ENCODE measurements at regions not wholly inside any gene's neighbourhood (a gene's known extent, or its start where the extent isn't known, plus 50 kb on each side); places are given as distances from the start of the nearest gene placed in this dataset.
A peak's percentile ranks its signal among the peaks of the same experiment; 100 is the strongest.

DNA sequence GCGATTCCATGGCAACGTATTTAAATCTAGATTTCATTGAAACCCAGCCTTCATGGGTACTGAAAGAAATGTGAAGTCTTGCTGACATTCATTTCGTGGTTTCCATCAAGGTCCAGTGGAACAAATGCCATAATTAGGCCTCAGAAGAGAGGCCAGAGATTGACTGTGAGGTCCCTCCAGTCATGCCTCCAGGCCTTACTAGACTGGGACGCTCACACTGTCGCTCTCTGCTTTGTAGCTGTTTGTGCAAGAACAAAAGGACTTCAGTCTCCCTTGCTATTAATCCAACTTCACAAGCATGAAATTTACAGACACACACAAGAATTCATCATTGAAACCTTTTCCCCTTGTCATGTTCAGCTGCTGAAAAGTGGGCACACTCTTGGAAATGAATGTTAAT is 180.4 kb upstream of the FOXD3 start:
- ChIA-PET POLR2A (no interaction called here), CTCF (interaction anchor here (1.3 kb wide), 1 partner anchor 9 kb away, joined by 4 read pairs; no protein-coding TSS in a partner anchor)
- H3K9me3 Mint-ChIP-seq = no peaks in the 10 kb centered on the region
- H3K27ac Mint-ChIP-seq = no peak overlapping the region
- intact Hi-C loops (cut with micrococcal nuclease) = no loop called here
- no peaks in the 10 kb centered on the region for H3K4me1 Mint-ChIP-seq (ENCODE audit: low read depth)
- no peak for DNase-seq
- no peaks in the 10 kb centered on the region for H3K36me3 Mint-ChIP-seq
- peaks cover 4% of the 10 kb centered on the region for H3K27me3 Mint-ChIP-seq
- H3K4me3 Mint-ChIP-seq = no peak overlapping the region

DNA sequence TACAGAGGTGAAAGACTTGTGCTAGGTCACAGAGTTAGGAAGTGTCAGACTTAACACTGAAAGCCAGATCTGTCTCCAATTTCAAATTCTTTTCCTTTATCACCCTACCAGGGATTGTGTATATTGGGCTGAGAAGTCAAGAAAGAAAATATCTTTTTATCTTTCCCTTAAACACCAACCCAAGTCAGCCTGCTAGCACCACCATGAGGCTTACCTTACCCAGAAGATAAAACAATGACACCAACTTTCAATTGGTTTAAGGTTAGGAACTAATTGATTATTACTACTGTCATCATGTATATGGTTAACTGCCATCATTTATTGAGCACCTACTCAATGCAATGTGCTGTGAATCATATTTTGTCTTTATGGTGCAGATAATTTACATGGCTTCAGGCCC is 178.9 kb upstream of the FOXD3 start:
- peaks cover 2% of the 10 kb centered on the region for H3K27me3 Mint-ChIP-seq
- intact Hi-C loops (cut with micrococcal nuclease) = no loop called here
- no peaks in the 10 kb centered on the region for H3K9me3 Mint-ChIP-seq
- no peak for DNase-seq
- no peak overlapping the region for H3K4me3 Mint-ChIP-seq
- H3K4me1 Mint-ChIP-seq (ENCODE audit: low read depth) = no peaks in the 10 kb centered on the region
- POLR2A ChIA-PET = no interaction called here
- H3K27ac Mint-ChIP-seq = no peak overlapping the region
- no peaks in the 10 kb centered on the region for H3K36me3 Mint-ChIP-seq
- CTCF ChIA-PET = no interaction called here

DNA sequence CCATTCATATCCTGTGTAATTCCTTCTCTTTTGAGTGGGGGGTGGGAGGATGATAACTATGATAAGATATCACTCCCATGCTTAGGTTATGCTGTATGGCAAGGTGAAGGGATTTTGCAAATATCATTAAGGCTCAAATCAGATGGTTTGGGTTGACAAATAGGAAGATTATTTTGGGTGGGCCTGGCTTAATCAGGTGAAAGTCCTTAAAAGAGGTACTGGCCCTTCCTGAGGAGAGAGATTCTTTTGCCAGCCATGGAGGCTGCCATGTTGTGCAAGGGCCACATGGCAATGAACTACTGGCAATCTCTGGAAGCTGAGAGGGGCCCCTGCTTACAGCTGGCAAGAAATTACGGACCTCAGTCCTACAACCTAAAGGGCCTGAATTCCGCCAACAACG is 174.6 kb upstream of the FOXD3 start:
- POLR2A ChIA-PET = no interaction called here

DNA sequence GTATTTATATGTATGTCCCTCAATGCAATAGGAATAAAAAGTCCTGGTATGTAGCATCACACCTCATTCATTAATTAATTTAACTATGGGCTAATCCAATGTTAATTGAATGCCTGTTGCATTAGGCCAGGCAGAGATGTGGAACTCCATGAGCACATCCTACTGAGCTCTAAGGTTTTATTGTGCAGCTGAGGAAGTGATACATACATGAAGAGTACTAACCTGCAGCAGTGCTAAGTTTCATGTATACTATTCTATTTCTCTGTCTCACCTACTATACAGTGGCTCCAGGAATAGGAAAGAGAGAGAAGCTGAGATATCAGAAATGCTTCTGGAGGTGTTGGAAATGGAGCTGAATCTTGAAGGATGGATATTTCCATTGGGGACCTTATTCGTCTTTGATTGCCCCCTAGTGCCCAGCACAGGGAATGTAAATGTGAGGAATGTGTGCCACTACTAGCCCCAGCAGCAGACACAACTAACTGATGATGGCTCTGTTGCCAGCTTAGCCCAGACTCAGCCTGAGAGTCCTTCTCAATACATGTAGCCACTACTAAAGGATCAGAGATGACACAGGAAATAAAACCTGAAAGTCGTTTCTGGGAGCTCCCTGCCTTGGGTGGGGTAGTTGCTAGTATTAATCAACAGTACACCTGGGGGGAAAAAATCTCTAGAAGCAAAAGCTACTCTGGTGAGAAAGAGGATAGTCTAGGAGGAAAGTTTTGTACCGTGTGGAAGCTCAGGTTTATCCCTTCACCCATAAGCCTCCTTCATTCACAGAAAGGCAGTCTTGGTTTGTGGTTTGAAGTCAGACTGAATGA is 173.3 kb upstream of the FOXD3 start:
- Mint-ChIP-seq H3K4me1 (ENCODE audit: low read depth) (no peaks in the 10 kb centered on the region), H3K4me3 (no peak overlapping the region), H3K9me3 (no peaks in the 10 kb centered on the region), H3K27me3 (peaks cover 9% of the 10 kb centered on the region), H3K36me3 (no peaks in the 10 kb centered on the region), H3K27ac (no peak overlapping the region)
- peak; percentile 18 for DNase-seq
- intact Hi-C loops (cut with micrococcal nuclease) = loop anchor here (2.0 kb wide), 1 partner anchor 184 kb away; no protein-coding TSS in a partner anchor
- POLR2A ChIA-PET = no interaction called here
- CTCF ChIA-PET = interaction anchor here (0.6 to 1.9 kb wide), 7 partner anchors 8 to 308 kb away, joined by 3 to 10 read pairs (median 4); no protein-coding TSS in a partner anchor

More for the DNA sequence above, 174.6 kb upstream of the FOXD3 start:
- Mint-ChIP-seq H3K27ac (no peak overlapping the region), H3K9me3 (no peaks in the 10 kb centered on the region), H3K4me1 (ENCODE audit: low read depth) (no peaks in the 10 kb centered on the region), H3K36me3 (no peaks in the 10 kb centered on the region), H3K27me3 (peaks cover 9% of the 10 kb centered on the region), H3K4me3 (no peak overlapping the region)
- CTCF ChIA-PET = no interaction called here
- DNase-seq = no peak
- intact Hi-C loops (cut with micrococcal nuclease) = loop anchor here (2.0 kb wide), 1 partner anchor 183 kb away; no protein-coding TSS in a partner anchor

DNA sequence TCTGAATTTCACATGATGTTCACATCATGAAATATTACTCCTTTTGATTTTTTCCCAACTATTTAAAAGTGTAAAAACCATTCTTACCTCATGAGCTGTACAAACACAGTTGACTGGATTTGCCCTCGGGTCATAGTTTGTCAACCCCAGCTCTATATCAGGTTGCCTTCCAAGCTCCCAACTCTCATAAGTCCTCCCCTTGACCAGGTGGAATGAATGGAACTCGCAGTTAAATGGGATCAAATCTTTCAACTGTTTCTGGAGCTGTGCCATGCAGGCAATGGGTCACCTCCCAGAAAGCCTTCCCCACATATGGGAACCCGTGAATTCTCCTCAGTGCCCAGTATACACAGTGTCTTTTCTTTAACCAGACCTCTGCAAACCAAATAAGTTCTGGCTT is 169.8 kb upstream of the FOXD3 start:
- Mint-ChIP-seq H3K4me1 (ENCODE audit: low read depth) (no peaks in the 10 kb centered on the region), H3K36me3 (no peaks in the 10 kb centered on the region), H3K4me3 (no peak overlapping the region), H3K27me3 (peaks cover 7% of the 10 kb centered on the region), H3K27ac (no peak overlapping the region), H3K9me3 (no peaks in the 10 kb centered on the region)
- POLR2A ChIA-PET = no interaction called here
- CTCF ChIA-PET = interaction anchor here (1.0 kb wide), 1 partner anchor 310 kb away, joined by 3 read pairs; no protein-coding TSS in a partner anchor
- intact Hi-C loops (cut with micrococcal nuclease) = no loop called here
- no peak for DNase-seq

DNA sequence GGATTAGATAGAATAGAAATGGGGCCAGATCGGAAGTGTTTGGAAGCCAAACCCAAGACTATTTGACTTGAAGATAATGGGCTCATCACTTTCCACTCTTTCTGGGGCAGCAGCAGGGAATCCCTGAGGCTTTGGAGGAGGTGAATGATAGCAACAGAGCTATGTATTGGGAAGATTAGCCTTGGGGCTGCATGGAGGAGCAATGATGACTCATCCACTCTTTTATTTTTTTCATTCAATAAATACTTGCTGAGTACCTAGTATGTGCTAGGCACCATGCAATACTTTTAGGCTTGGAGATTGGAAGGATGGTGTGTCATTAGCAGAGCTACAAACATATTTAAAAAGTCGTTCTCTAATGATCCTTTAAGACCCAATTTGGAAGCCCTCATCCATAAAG is 166.9 kb upstream of the FOXD3 start:
- Mint-ChIP-seq H3K36me3 (no peaks in the 10 kb centered on the region), H3K27me3 (peaks cover 9% of the 10 kb centered on the region), H3K4me3 (no peak overlapping the region), H3K27ac (no peak overlapping the region), H3K9me3 (no peaks in the 10 kb centered on the region), H3K4me1 (ENCODE audit: low read depth) (no peaks in the 10 kb centered on the region)
- no peak for DNase-seq
- intact Hi-C loops (cut with micrococcal nuclease) = no loop called here
- ChIA-PET POLR2A (no interaction called here), CTCF (no interaction called here)

DNA sequence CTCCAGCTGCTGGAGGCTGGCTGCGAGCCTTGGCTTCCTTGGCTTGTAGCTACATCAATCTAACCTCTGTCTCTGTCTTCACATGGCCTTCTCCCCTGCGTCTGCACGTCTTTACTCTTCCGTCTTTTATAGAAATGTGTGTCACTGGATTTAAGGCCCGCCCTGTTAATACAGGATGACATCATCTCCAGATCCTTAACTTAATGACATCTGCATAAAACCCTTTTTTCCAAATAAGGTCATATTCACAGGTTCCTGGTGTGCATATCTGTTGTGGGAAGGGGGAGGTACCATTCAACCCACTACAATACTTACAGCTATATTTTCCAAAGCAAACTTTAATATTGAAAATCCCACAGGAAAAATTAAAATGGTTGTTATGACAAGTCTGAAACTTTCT is 165.3 kb upstream of the FOXD3 start:
- Mint-ChIP-seq H3K36me3 (no peaks in the 10 kb centered on the region), H3K9me3 (no peaks in the 10 kb centered on the region), H3K27me3 (peaks cover 1% of the 10 kb centered on the region), H3K4me1 (ENCODE audit: low read depth) (no peaks in the 10 kb centered on the region), H3K27ac (no peak overlapping the region), H3K4me3 (no peak overlapping the region)
- POLR2A ChIA-PET = no interaction called here
- CTCF ChIA-PET = interaction anchor here (1.0 kb wide), 1 partner anchor 8 kb away, joined by 4 read pairs; no protein-coding TSS in a partner anchor
- intact Hi-C loops (cut with micrococcal nuclease) = no loop called here
- DNase-seq = no peak

DNA sequence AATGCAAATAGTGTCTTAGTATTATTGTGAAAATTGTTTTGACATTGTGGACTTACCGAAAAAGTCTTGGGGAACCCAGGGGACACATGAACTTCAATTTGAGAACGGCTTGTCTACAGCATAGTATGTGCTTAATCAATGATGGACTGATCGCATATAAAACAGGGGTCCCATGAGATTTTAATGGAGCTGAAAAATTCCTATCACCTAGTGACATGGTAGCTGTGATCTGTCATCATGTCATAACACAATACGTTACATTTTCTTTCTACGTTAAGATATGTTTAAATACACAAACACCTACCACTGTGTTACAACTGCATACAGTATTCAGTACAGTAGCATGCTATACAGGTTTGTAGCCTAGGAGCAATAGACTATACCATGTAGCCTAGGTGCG is 153.3 kb upstream of the FOXD3 start:
- intact Hi-C loops (cut with micrococcal nuclease) = no loop called here
- no peaks in the 10 kb centered on the region for H3K4me1 Mint-ChIP-seq (ENCODE audit: low read depth)
- DNase-seq = no peak
- POLR2A ChIA-PET = no interaction called here
- H3K27ac Mint-ChIP-seq = no peak overlapping the region
- CTCF ChIA-PET = no interaction called here
- H3K9me3 Mint-ChIP-seq = no peaks in the 10 kb centered on the region
- no peaks in the 10 kb centered on the region for H3K36me3 Mint-ChIP-seq
- no peak overlapping the region for H3K4me3 Mint-ChIP-seq
- H3K27me3 Mint-ChIP-seq = peaks cover 6% of the 10 kb centered on the region

DNA sequence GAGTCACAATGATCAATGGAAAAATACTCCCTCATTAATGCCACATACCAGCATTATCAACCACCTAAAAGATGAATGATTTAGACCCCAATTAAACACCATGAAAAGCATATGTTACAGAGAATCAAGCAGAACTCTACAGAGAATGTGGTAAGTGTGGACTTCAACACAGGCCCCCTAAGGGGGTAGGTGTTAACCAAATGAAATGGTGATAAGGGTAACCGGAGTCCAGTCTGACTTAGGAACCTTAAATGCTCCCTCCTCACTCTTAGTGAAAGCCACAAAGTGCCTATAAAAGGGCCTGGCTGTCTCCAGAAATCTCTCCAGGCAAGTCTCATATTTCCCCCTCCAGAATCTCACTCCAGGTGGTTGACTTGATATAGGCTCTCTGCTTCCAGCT is 149.2 kb upstream of the FOXD3 start:
- no peak for DNase-seq
- peaks cover 2% of the 10 kb centered on the region for H3K27me3 Mint-ChIP-seq
- ChIA-PET CTCF (no interaction called here), POLR2A (no interaction called here)
- no peaks in the 10 kb centered on the region for H3K4me1 Mint-ChIP-seq (ENCODE audit: low read depth)
- intact Hi-C loops (cut with micrococcal nuclease) = no loop called here
- H3K4me3 Mint-ChIP-seq = no peak overlapping the region
- H3K27ac Mint-ChIP-seq = no peak overlapping the region
- no peaks in the 10 kb centered on the region for H3K36me3 Mint-ChIP-seq
- no peaks in the 10 kb centered on the region for H3K9me3 Mint-ChIP-seq

DNA sequence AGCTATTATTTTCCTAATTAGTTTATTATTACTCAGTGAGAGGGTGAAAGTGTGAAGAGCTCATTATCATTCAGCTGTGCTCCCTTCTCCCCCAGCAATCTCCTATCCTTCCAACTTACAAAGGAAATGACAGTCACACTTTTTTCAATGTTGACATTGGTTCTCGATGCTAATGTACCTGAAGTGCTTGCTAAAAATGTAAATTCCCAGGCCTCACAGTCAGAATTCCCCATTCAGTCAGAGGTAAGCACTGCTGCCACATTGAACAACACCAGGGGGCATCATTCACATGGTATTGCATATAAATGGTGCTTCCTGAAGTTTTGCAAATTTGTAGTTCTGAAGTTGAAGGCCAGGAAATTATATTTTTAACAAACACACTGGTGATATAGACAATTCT is 132.7 kb upstream of the FOXD3 start:
- DNase-seq = no peak
- Mint-ChIP-seq H3K4me3 (no peak overlapping the region), H3K27ac (no peak overlapping the region), H3K36me3 (no peaks in the 10 kb centered on the region), H3K27me3 (no peaks in the 10 kb centered on the region), H3K9me3 (no peaks in the 10 kb centered on the region), H3K4me1 (ENCODE audit: low read depth) (no peaks in the 10 kb centered on the region)
- POLR2A ChIA-PET = no interaction called here
- CTCF ChIA-PET = interaction anchor here (1.2 to 1.5 kb wide), 2 partner anchors 346 to 348 kb away, joined by 3 to 4 read pairs; no protein-coding TSS in a partner anchor
- intact Hi-C loops (cut with micrococcal nuclease) = no loop called here

DNA sequence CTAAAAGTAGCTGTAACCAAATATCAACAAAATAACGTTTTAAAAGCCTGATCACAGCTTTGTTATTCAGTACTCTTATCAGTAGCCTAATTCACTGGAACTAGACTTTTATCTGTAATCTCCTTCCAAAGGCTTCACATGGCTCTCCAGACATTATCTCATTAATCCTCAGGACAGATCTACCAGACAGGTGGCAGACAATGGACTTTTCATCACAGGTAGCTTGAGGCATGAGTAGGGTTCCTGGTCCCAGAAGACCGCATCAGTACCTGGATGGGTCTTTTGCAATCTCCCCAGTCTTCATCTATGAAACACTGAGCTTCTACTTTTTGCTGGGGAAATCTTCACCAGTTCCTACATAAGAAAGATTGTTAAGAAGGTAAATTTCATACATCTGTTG is 132.2 kb upstream of the FOXD3 start:
- Mint-ChIP-seq H3K27me3 (no peaks in the 10 kb centered on the region), H3K27ac (no peak overlapping the region), H3K4me3 (no peak overlapping the region), H3K36me3 (no peaks in the 10 kb centered on the region), H3K4me1 (ENCODE audit: low read depth) (no peaks in the 10 kb centered on the region), H3K9me3 (no peaks in the 10 kb centered on the region)
- intact Hi-C loops (cut with micrococcal nuclease) = no loop called here
- ChIA-PET CTCF (interaction anchor here (0.9 to 1.5 kb wide), 4 partner anchors 11 to 348 kb away, joined by 3 to 4 read pairs (median 3); no protein-coding TSS in a partner anchor), POLR2A (no interaction called here)
- no peak for DNase-seq

DNA sequence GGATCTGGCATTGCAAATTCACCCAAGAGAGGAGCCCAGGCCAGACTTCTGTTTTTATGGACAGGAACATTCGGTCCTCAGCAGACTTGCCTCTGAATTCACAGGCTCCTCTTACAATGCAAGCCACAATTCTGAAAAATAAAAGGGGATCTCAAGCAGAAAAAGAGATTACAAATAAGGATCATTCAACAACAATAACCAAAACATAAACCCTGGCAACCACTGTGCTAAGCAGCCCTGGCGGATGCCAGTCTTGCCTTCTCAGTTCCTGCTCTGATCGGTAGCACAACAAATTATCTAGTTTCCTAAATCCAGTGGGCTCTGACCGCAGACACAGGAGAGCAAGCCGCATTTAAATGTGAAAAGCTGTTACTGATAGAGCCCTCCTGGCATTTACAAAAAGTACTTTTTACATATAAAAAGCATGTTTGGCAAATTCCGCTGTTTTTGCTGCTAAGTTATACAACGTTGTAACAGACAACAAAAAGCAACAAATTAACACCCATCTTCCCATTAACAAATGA is 123.4 kb upstream of the FOXD3 start:
- CTCF ChIA-PET = no interaction called here
- intact Hi-C loops (cut with micrococcal nuclease) = no loop called here
- Mint-ChIP-seq H3K9me3 (no peaks in the 10 kb centered on the region), H3K4me3 (no peak overlapping the region), H3K27ac (no peak overlapping the region), H3K36me3 (no peaks in the 10 kb centered on the region), H3K4me1 (ENCODE audit: low read depth) (no peaks in the 10 kb centered on the region), H3K27me3 (peaks cover 1% of the 10 kb centered on the region)
- POLR2A ChIA-PET = no interaction called here
- DNase-seq = no peak

All from activated CD4-positive, alpha-beta memory T cell treated with anti-CD3 and anti-CD28 coated beads for 36 hours (primary cell).